ENCODE measurements at regions not wholly inside any gene's neighbourhood (a gene's known extent, or its start where the extent isn't known, plus 50 kb on each side); places are given as distances from the start of the nearest gene placed in this dataset.

GRCh38 chr5:105563842-105564241 is 2001.3 kb upstream of the NUDT12 start:
- no peaks in the 10 kb centered on the region for H3K36me3 ChIP-seq (replicated peaks; ENCODE audit: low read depth, low read length)
- peaks cover 6% of the 10 kb centered on the region; the same call in 1 of the 2 replicates for H3K4me1 ChIP-seq (ENCODE audit: low read length)
- no peak overlapping the region for H3K4me3 ChIP-seq (ENCODE audit: low read length)
- no peaks in the 10 kb centered on the region for H3K27me3 ChIP-seq (ENCODE audit: low read depth, low read length)
- H4K20me1 ChIP-seq (ENCODE audit: insufficient read depth, low read length) = no peaks in the 10 kb centered on the region
- H3K79me2 ChIP-seq (ENCODE audit: low read length) = no peaks in the 10 kb centered on the region
- no peaks in the 10 kb centered on the region for H3K9me3 ChIP-seq (ENCODE audit: insufficient read depth, low read length)
- no peak overlapping the region for H3K9ac ChIP-seq (ENCODE audit: low read length)
- TF ChIP-seq, protein P1, sequence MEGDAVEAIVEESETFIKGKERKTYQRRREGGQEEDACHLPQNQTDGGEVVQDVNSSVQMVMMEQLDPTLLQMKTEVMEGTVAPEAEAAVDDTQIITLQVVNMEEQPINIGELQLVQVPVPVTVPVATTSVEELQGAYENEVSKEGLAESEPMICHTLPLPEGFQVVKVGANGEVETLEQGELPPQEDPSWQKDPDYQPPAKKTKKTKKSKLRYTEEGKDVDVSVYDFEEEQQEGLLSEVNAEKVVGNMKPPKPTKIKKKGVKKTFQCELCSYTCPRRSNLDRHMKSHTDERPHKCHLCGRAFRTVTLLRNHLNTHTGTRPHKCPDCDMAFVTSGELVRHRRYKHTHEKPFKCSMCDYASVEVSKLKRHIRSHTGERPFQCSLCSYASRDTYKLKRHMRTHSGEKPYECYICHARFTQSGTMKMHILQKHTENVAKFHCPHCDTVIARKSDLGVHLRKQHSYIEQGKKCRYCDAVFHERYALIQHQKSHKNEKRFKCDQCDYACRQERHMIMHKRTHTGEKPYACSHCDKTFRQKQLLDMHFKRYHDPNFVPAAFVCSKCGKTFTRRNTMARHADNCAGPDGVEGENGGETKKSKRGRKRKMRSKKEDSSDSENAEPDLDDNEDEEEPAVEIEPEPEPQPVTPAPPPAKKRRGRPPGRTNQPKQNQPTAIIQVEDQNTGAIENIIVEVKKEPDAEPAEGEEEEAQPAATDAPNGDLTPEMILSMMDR (IDR thresholded peaks at IDR 0.05; ENCODE audit: low read depth, low read length) = no peak
- TF ChIP-seq EZH2phosphoT487 (IDR thresholded peaks at IDR 0.05; ENCODE audit: low read depth) = no peak
- H2AFZ ChIP-seq (ENCODE audit: low read depth, low read length) = no peak overlapping the region
- no peak overlapping the region for H3K27ac ChIP-seq (ENCODE audit: low read length)
- no peak overlapping the region for H3K4me2 ChIP-seq (ENCODE audit: low read length)

DNA sequence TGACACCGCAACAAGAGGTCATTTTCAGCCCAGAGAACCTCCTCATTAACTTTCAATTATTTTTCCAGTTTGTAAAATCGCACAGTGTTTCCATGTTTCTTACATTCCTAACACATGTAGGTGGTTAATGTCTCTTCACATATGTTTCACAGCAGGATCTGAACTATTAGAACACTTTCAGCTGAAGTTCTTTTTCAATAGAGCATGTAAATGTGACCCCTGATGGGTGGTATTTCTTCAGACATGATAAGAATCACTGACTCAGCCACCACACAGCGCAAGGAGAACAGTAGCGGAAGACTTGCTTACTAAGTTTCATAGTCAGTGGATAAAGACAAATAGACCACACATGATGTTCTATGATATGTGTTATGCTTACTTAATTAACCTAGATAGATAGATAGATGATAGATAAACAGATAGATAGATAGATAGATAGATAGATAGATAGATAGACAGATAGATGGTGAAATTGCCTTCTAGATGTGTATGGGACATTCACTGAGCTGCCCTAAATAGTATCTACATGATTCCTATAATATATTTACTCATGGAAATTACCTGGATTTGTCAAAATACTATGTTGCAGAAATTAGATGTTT is 1992.1 kb upstream of the NUDT12 start:
- no peak overlapping the region for H2AFZ ChIP-seq (ENCODE audit: low read depth, low read length)

DNA sequence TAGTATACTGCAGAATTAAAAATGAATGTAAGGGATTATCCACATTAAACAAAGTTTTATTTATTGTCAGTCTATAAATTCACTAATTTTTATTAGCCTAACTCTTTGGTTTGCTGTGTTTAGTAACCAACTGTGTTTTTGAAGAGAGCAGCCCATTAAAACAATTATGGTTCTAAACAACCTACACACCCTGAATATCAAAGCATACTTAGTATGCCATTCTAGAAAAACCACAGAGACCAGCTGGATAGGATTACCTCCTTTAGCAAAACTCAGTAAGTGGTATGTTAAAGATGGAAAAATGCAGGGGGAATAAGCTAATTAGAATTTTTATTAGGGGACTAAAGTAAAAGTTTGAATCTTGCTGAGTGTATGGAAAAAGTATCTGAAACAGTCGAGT is 1981.7 kb upstream of the NUDT12 start:
- H4K20me1 ChIP-seq (ENCODE audit: insufficient read depth, low read length) = no peaks in the 10 kb centered on the region
- no peaks in the 10 kb centered on the region for H3K4me1 ChIP-seq (ENCODE audit: low read length)
- H3K4me2 ChIP-seq (ENCODE audit: low read length) = no peak overlapping the region
- H3K79me2 ChIP-seq (ENCODE audit: low read length) = no peaks in the 10 kb centered on the region
- H3K27me3 ChIP-seq (ENCODE audit: low read depth, low read length) = no peaks in the 10 kb centered on the region
- H2AFZ ChIP-seq (ENCODE audit: low read depth, low read length) = no peak overlapping the region
- H3K27ac ChIP-seq (ENCODE audit: low read length) = no peak overlapping the region
- H3K4me3 ChIP-seq (ENCODE audit: low read length) = no peak overlapping the region
- H3K9ac ChIP-seq (ENCODE audit: low read length) = no peak overlapping the region
- H3K36me3 ChIP-seq (replicated peaks; ENCODE audit: low read depth, low read length) = no peaks in the 10 kb centered on the region
- no peaks in the 10 kb centered on the region for H3K9me3 ChIP-seq (ENCODE audit: insufficient read depth, low read length)
- TF ChIP-seq, protein P1 (IDR thresholded peaks at IDR 0.05; ENCODE audit: low read depth, low read length) = no peak
- TF ChIP-seq EZH2phosphoT487 (IDR thresholded peaks at IDR 0.05; ENCODE audit: low read depth) = no peak

More for the DNA sequence above, 1992.1 kb upstream of the NUDT12 start:
- no peaks in the 10 kb centered on the region for H4K20me1 ChIP-seq (ENCODE audit: insufficient read depth, low read length)
- H3K4me3 ChIP-seq (ENCODE audit: low read length) = no peak overlapping the region
- H3K9me3 ChIP-seq (ENCODE audit: insufficient read depth, low read length) = no peaks in the 10 kb centered on the region
- H3K4me2 ChIP-seq (ENCODE audit: low read length) = no peak overlapping the region
- H3K27me3 ChIP-seq (ENCODE audit: low read depth, low read length) = no peaks in the 10 kb centered on the region
- H3K9ac ChIP-seq (ENCODE audit: low read length) = no peak overlapping the region
- no peaks in the 10 kb centered on the region for H3K4me1 ChIP-seq (ENCODE audit: low read length)
- H3K36me3 ChIP-seq (replicated peaks; ENCODE audit: low read depth, low read length) = no peaks in the 10 kb centered on the region
- TF ChIP-seq, protein P1 (IDR thresholded peaks at IDR 0.05; ENCODE audit: low read depth, low read length) = no peak
- H3K27ac ChIP-seq (ENCODE audit: low read length) = no peak overlapping the region
- no peaks in the 10 kb centered on the region for H3K79me2 ChIP-seq (ENCODE audit: low read length)

- TF ChIP-seq, protein P1 (IDR thresholded peaks at IDR 0.05; ENCODE audit: low read depth, low read length) = no peak
- TF ChIP-seq EZH2phosphoT487 (IDR thresholded peaks at IDR 0.05; ENCODE audit: low read depth) = no peak
- Histone ChIP-seq H3K79me2 (ENCODE audit: low read length) (no peaks in the 10 kb centered on the region), H3K9ac (ENCODE audit: low read length) (no peak overlapping the region)
These were observed 1974.1 kb upstream of the NUDT12 start for GRCh38 chr5:105536675-105537074.

More at GRCh38 chr5:105536675-105537074, 1974.1 kb upstream of the NUDT12 start:
- no peaks in the 10 kb centered on the region for H3K4me1 ChIP-seq (ENCODE audit: low read length)
- no peaks in the 10 kb centered on the region for H3K36me3 ChIP-seq (replicated peaks; ENCODE audit: low read depth, low read length)
- no peaks in the 10 kb centered on the region for H3K9me3 ChIP-seq (ENCODE audit: insufficient read depth, low read length)
- H3K4me2 ChIP-seq (ENCODE audit: low read length) = no peak overlapping the region
- H3K27ac ChIP-seq (ENCODE audit: low read length) = no peak overlapping the region
- H2AFZ ChIP-seq (ENCODE audit: low read depth, low read length) = no peak overlapping the region
- H3K4me3 ChIP-seq (ENCODE audit: low read length) = no peak overlapping the region
- H3K27me3 ChIP-seq (ENCODE audit: low read depth, low read length) = no peaks in the 10 kb centered on the region
- H4K20me1 ChIP-seq (ENCODE audit: insufficient read depth, low read length) = no peaks in the 10 kb centered on the region
